Thyroid gland (tissue), 4 donors: ENCODE measurements at regions not wholly inside any gene's neighbourhood (a gene's known extent, or its start where the extent isn't known, plus 50 kb on each side); places are given as distances from the start of the nearest gene placed in this dataset.

ENCODE experiments used
- POLR2A ChIP-seq, 2 donors: fragments of 450-650 bp; IDR thresholded peaks; one replicate each; pipeline ENCODE4 v1.6.1; 2017; ENCODE audit warnings: antibody characterized with exemption in 2 of 2, mild to moderate bottlenecking in 2 of 2, moderate library complexity in 1 of 2
- TF ChIP-seq, protein P1 (sequence below), 6 experiments: fragments of 200-600 bp in 3 of 6; fragments of 450-650 bp in 3 of 6; sonication (generic) in 3 of 6; IDR thresholded peaks; one replicate each; pipeline ENCODE4 v1.5.1; 2016 to 2019; ENCODE audit warnings: antibody characterized with exemption in 6 of 6, mild to moderate bottlenecking in 2 of 6, inconsistent platforms in 1 of 6, moderate library complexity in 1 of 6

DNA sequence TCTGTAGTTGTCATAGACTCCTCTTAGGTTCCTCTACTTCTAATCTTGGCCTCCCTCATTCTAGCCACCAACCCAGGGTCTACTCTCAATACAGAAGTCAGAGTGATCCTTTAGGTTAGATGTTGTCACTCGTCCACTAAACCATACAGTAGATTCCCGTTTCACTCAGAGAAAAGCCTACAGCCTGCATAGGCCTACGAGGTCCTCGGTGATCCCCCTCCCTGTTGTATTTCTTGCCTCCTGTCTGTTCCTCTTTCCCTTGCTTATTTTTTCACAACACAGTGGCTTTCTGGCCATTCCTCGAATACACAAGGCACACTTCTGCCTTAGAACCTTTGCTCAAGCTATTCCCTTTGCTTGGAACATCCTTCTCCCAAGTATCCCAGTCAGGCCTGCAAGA is 183.0 kb upstream of the PRSS1 start:
- TF ChIP-seq, protein P1, sequence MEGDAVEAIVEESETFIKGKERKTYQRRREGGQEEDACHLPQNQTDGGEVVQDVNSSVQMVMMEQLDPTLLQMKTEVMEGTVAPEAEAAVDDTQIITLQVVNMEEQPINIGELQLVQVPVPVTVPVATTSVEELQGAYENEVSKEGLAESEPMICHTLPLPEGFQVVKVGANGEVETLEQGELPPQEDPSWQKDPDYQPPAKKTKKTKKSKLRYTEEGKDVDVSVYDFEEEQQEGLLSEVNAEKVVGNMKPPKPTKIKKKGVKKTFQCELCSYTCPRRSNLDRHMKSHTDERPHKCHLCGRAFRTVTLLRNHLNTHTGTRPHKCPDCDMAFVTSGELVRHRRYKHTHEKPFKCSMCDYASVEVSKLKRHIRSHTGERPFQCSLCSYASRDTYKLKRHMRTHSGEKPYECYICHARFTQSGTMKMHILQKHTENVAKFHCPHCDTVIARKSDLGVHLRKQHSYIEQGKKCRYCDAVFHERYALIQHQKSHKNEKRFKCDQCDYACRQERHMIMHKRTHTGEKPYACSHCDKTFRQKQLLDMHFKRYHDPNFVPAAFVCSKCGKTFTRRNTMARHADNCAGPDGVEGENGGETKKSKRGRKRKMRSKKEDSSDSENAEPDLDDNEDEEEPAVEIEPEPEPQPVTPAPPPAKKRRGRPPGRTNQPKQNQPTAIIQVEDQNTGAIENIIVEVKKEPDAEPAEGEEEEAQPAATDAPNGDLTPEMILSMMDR (IDR thresholded peaks at IDR 0.05): no peak
- TF ChIP-seq POLR2A (IDR thresholded peaks at IDR 0.05): no peak
